HG03565 (cell line): ENCODE measurements at regions not wholly inside any gene's neighbourhood (a gene's known extent, or its start where the extent isn't known, plus 50 kb on each side); places are given as distances from the start of the nearest gene placed in this dataset.

Source experiments
- ATAC-seq: cut with Tn5 transposase; IDR thresholded peaks from one replicate; pipeline ENCODE4 v1.9.1; 2021; ENCODE audit warnings: mild to moderate bottlenecking, moderate library complexity; ENCODE audit not compliant: unreplicated experiment

DNA sequence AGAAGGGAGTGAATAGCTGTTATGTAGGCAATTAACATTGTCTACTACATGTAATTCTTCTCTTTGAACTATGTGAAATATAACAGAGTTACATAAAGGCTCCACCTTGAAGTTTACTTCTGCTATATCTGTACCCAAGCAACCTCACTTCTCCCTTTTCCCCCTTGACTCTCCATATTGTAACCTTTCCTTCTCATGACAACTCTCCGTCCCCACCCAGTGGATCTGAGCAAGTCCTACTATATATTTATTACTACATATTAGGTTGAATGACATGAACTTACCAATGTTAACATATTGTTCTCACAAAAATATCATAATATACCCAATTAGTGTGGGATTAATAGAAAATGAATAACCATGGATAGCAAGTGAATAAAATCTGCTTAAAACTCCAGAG is 93.2 kb upstream of the ATP8A1 start:
- peak; percentile 74 for ATAC-seq

DNA sequence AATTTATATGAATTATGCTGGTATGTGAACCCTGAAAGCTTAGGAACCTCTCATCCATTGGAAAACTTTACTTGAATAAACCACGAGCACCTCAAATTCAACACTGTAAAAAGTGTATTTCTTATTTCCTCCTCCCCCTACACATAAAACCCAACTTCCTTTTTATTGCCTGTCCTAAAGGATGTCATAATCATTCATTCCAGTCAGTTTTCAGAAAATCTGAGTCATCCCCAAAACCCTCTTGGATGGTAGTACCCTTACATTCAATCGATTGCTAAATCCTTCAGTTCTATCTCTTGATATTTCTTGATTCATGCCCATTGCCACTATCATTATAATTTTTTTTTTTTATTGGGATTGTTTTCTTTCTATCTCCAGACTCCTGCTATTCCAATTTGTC is 91.1 kb upstream of the ATP8A1 start:
- no peak for ATAC-seq

- ATAC-seq, result no peak
These were observed 79.8 kb upstream of the ATP8A1 start for GRCh38 chr4:42736527-42737195.

GRCh38 chr4:42733380-42733779 is 76.5 kb upstream of the ATP8A1 start:
- ATAC-seq, result no peak

GRCh38 chr4:42732776-42733175 is 75.9 kb upstream of the ATP8A1 start:
- no peak for ATAC-seq

DNA sequence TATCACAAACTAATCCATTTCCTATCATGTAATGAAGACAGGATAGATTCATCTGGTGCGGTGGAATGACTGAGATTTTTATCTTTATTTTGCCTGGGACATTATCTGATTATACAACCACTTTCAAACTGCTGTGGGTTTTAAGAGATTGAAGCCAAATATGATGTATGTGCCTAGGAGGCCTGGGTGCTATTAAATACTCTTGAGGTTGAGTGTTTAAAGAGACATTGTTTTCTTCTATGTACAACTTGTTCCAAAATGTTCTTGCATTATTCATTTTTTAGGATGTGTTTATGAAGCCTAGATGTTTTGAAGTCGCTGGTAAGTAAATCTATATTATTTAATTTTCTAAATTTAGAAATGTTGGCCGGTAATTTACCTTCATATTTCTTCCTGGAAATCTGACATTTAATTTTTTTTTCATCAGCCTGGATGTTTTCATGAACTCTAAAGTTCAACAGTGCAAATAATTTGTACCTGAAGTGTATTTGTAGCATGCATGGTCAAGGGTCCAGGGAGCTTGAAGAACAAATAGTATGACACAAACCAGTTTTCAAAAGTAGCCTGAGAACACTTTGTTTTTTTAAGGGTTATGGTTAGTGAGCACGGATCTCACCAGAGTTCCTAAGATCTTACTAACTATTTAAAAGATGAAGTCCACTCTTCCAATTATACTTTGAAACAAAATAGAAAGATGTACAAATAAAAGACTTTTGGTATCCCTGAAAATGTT is 72.8 kb upstream of the ATP8A1 start:
- no peak for ATAC-seq

GRCh38 chr4:42724451-42724850 is 67.5 kb upstream of the ATP8A1 start:
- ATAC-seq, result no peak

GRCh38 chr4:42720533-42720932 is 63.6 kb upstream of the ATP8A1 start:
- no peak for ATAC-seq

GRCh38 chr4:42719257-42719656 is 62.4 kb upstream of the ATP8A1 start:
- no peak for ATAC-seq

DNA sequence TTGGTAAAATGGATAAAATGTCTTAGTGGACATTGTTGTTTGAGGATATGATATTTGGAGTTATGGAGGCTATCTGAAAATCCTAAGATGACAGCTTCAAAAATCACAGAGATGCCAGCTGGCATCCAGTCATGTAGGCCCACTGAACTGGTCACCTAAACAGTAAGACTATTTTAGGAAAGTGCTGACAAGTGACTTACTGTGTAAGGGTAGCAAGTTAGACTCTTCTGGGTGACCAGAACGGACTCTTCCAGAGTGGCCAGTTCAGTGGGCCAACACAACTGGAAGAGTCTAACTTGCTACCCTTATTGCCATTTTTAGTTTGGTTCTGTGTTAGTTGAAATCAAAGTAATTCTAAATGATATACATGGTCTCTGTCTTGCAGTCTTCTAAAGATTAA is 61.4 kb upstream of the ATP8A1 start:
- ATAC-seq, result no peak

- no peak for ATAC-seq
These were observed 60.1 kb upstream of the ATP8A1 start for GRCh38 chr4:42716996-42717395.

GRCh38 chr4:42715807-42716482 is 59.0 kb upstream of the ATP8A1 start:
- ATAC-seq, result no peak

DNA sequence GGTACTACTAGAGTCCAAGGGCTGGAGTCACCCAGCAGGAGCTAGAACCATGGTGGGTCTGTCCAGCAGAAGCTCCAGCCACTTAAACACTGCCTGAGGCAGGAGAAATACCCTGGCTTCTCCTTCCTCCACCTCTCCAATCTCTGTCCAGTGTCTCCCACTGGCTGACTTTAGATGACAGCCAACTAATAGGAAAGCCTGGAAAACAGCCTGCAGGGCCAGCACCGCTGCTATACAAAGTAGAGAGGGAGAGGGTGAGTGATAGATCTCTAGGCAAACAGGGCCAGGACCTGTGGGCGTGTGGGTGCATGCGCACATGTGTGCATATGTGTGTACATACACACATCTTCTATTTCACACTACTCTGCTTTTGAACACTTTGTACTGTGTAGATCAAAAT is 56.5 kb upstream of the ATP8A1 start:
- no peak for ATAC-seq

- ATAC-seq, result no peak
These were observed 55.9 kb upstream of the ATP8A1 start for GRCh38 chr4:42712854-42713253.

DNA sequence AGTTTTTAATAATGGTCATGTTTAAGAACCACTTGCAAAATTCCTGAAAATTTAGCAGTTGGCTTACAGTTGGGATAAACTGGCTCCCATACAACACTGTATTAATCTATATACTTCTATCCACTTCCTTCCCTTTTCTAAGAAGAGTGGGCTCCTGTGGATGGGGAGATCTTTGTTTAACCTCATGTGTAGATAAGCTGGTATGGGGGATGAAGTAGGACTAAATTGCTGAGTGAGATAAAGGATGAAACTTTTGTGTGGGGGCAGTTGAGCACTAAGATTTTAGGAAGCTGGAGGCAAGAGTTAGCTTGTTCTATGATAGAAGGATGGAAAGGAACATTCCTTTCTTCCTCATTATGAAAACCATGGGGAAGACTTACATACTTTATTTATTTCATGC is 54.6 kb upstream of the ATP8A1 start:
- no peak for ATAC-seq

DNA sequence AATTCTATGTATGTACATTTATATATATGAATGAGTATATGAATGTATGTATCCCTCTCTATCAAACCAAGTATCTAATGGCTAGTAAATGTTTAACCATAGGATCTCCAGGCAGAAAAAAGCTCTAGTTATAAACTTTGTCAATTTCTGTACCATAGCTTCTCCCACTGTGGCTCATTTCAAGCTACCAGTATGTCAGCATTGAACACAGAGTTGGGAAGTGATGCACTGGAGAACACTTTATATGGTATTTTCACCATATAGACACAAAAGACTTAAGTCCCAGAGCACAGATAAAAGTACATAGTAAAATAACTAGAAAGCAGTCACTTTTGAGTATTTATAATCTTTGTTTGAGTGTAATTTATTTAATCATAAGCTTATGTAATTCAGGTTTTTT is 53.9 kb upstream of the ATP8A1 start:
- ATAC-seq, result no peak

DNA sequence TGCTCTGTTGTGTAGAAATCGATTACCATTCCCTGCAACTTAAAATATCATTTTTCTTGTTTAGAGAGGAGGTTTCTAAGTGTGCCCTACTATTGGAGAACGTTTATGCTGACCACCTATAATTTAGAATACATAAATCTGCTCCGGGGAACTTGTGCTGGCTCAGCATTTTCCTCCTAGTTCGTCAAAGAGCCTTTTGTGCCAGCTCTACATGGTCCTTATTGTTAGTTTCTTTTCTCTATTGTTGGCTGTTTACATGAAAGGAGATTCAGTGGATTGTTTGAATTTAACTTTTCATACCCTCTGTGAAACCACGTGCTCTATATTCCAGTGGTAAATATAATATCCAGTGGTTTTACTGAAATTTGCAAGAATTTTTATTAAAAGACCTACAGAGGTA is 53.4 kb upstream of the ATP8A1 start:
- ATAC-seq, result no peak

DNA sequence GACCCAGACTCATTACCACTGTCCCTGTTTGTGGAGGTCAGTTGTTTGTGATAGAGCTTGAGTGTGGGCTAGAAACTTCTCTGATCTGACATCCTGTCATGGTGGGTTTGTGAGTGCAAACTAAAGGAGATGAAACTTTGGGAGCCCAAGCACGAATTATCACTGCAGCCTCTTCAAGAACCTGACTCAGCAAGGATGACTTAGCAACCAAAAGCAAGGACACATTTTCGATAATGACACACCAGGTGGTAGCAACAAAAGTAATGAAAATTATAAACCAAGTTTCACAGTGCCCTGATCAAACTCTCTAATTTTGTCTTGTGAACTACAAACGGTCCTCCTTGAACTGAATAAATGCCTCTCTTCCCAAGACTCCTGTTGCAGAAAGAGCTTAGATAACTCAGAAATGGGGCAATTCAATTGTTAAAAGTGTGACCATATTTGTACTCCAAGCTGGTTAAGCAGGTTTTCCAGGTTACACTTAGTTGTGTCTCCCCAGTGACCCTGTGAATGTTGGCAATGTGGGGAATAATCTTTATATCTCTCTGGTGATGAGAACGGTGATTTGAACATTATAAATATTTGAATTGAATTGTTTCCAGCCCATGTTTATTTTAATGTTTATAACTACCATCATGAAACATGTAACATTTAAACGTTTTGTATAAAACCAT is 52.6 kb upstream of the ATP8A1 start:
- no peak for ATAC-seq

DNA sequence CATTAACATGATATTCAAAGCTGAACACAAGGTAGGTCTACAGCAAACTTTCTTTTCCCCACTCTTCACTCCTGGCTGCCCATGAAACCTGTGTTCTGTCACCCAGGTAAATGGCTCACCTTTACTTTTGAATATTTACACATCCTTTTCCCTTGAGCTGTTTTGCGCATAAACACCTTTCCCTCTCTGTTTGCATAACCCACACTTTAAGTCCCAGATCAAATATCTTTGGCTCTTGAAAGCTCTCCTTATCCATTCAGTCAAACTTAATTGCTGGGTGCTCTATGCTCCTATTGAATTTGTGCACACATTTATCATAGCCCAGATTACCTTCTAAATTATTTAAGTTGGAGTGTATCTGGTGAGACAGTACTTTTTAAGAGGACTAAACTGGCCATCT is 51.7 kb upstream of the ATP8A1 start:
- no peak for ATAC-seq
